Activated naive CD4-positive, alpha-beta T cell treated with Interleukin-2 at 50 U/mL for 16 hours (primary cell): ENCODE measurements at regions not wholly inside any gene's neighbourhood (a gene's known extent, or its start where the extent isn't known, plus 50 kb on each side); places are given as distances from the start of the nearest gene placed in this dataset.

Experiments
- DNase-seq: peaks from one replicate; pipeline ENCODE4 v3.0.0-alpha.2; 2020

DNA sequence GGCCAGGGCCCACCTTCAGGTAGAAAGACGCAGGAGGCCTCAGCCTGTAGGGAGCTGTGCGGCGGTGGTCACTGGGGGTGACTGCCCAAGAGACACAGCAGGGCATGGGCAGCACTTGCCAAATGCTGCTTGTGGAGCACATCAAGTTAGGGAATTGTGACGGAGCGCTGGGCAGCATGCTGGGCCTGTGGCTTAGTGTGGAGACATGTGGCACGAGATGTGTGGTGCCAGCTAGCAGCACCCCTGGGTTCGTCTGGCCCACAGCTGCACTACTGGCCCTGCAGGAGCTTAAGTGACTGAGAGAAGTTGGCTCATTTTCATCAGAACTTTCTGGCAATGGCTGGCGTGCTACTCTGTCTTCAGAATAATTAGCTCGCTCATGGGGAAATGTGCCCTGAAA is 213.1 kb upstream of the SYNDIG1 start:
- no peak for DNase-seq

DNA sequence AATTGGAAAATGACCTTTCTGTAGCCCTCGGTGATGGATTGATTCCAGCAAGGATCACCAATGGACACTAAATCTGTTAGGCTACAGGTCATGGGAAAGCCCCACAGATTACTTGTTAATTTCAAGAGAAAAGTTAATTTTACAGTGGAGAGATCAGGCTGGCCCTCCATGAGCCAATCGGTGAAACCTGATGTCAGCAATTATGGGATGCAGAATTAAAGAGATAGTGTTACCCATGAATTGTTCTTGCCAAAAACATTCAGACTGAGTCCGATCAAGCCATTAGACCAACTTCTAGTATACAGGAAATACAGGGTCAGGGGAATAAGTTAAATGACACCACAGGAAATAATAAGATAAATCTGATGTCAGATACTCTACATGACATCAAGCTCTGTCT is 214.9 kb upstream of the SYNDIG1 start:
- no peak for DNase-seq

DNA sequence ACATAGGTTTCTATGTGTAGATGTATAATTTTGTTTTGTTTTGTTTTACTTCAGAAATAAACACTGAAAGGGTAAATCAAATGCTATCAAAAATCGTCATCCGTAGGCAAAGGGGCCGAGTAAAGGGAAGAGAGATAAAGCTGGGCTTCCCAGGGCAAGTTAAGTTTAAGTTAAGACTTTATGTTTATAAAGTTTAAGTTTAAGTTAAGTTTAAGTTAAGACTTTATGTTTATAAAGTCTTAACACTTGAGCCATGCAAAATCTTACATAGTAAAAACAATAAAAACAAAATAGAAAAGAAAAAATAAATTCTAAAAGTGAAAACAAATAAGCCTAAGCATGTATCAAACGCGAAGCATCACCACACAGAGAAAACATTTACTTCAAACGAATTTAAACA is 216.1 kb upstream of the SYNDIG1 start:
- no peak for DNase-seq

DNA sequence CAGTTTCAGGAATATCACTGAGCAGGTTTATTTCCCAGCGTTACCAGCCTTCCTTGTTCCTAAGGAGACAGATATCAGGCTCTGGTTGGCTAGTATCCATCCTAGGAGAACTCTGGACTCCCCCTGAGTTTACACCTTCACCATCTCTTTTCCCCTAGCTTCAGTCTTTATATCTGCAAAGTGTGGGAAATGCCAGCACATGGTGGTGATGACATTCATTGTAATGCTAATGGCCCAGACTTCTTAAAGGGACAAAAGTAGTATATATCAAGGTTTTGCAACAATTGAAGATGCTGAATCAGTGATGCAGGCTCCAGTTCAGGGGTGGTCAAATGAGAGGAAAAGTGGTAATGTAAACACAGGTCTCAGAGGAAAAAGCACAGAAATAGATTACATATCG is 224.3 kb upstream of the SYNDIG1 start:
- DNase-seq, result no peak

DNA sequence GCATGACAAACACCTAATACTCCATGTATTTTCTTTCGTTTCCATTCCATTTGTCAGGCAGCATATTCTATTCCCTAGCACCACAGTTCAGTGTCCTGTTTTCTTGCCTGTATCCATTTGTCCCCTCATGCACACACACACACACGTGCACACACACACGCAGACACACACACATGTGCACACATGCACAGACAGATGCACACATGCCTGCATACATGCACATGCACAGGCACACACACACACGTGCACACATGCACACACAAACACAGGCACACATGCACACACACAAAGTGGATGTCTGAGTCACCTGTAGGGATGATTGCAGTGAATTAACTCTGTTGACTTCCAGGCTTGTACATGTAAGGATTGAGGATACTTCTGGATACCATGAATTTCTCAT is 226.7 kb upstream of the SYNDIG1 start:
- DNase-seq, result no peak

DNA sequence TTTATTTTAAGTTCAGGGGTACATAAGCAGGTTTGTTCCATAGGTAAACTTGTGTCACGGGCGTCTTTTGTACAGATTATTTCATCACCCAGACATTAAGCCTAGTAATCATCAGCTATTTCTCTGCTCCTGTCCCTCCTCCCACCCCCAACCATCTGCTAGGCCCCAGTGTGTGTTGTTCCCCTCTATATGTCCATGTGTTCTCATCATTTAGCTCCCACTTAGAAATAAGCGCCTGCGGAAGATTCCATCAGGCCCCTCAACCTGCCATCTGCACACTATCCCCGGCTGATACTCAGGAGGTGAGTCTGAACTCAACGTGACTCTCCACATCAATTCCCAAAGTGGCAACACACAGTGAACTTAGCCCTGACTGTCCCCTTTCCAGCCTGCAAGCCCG is 228.0 kb upstream of the SYNDIG1 start:
- DNase-seq, result no peak

DNA sequence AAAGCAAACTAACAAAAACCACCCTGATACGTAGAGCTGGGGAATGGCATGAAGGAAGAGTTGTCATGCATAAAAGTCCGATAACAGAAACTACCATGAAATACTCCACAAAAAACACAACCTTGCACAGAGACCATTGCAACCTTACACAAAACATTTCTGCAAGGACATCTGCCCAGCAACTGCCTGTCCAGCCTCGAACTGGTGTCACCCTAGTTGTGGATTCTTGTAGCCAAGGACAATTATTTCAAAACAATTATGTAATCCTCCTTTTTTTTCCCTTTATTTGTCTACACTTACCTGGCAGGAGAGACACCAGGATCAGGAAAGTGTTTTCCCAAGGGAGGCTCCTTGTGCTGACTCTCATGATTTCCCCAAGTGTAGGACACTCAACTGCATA is 232.5 kb upstream of the SYNDIG1 start:
- DNase-seq, result no peak

DNA sequence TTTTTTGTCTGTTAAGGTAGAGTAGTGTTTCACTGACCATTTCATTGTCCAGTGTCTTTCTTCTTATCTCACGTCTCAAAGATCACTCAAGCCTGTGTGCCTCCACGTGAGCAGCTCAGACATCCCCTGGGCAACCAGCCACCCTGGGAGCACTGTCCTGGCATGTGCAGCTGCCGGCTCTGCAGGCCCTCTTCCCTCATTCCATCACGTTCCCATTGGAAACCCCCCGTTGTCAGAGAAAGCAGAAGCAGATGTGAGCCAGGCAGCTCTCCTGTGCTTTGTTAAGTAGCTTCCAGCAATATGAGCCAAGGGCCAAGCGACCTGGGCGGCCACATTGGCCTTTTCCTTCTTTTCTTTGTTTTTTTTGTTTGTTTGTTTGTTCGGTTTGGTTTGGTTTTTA is 233.2 kb upstream of the SYNDIG1 start:
- no peak for DNase-seq

DNA sequence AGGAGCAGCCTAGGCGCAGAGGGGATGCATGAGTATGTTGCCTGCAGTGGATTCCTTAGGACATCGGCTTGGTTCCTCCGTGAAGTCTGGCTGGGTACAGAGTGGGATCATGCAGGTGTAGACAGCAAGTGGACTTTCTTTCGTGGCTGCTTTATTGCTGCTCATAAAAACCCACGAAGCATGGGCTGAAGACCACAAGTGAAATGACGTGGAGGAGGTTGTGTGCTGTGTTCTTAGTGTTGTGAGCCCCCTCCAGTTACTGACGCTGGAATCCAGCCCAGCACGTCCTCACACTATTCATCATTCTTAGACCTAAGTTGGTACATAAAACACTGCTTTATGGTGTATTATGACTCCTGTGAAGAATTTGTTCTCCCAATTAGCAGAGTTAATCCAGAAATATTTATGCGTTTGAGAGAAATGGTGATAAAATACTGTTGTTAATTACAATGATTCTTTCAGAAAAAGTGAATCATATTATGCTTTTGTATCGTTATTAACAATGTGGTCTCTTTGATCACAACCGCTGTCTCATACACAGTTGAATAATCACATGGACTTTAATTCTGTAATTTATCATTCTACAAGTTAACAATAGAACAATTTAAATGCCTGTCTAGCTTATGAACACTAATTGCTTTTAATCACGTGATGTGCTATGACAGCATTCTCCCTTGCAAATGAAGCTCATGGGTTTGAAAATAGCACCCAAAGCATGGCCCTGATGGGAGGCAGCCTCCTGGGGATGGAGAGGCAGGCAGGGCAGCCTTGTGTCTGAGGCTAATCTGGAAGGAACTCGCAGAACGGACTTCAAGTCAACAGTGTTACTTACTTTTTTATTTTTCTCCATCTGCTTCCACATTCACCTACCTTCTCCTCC is 233.9 kb upstream of the SYNDIG1 start:
- no peak for DNase-seq

DNA sequence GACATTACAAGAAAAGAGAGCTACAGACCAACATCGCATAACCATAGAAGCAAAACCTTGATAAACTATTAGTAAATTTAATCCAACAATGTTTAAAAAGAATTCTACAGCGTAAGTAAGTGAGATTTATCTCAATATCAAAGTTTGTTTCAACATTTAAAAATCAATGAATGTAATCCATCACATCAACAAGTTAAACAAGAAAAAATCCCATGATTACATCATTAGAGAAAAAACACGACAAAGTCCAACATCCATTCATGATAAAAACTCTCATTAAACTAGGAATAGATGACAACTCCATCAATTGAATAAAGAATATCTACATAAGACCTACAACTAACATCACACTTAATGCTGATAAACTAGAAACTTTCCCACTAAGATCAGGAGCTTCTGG is 239.0 kb upstream of the GGTLC1 start:
- no peak for DNase-seq

DNA sequence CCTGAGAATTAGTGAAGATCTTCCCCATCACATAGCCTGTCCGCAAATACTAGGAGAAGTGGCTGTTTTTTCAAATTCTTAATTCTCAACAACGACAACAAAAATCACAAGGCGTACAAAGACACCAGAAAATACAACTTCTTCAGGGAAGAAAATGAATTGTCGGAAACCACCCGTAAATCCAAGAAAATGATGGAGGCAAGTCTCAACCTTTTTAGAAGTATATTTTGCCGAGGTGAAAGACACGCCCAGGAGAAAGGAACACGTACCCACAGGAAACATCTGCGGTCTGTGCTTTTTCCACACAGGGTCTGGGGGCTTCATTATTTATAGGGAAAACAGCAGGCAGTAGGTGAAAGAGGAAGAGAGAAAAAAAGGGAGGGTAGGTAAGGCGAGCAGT is 223.9 kb upstream of the GGTLC1 start:
- DNase-seq, result no peak

DNA sequence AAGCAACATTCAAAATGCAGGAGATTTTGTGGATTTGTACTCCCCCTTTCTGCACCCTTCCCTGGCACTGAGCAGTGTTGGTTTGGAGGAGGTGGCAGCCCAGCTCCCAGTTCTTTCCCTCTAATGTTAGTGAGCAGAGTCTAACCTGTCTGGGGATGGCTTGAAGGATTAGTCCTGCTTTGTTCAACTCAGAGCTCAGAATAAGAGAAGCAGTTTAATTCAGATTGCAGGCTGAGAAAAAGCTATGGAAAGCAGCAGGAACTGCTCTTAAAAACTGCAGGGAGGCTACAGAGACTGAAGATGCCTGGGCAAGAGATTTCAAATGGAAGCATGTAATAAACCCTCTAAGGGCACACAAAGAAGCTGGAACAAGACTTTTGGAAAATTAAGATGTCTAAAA is 223.4 kb upstream of the GGTLC1 start:
- DNase-seq, result no peak

DNA sequence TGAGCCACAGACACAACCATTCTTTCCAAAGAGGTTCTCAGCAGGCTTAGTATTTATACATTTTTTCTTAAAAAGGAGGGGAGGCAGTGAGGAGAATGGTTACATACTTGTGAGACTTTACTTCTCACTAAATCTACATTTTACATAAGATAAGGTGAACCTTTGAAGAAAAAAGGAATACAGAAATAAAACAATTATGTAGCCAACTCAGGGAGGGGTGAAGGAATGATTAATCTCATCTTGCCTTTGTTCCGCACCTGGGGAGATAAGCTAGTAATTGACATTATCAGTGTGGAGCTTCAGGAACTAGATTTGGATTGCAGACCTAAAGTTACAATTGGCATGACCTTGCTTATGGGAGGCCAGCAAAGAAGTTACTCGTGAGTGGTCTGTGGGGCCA is 221.8 kb upstream of the GGTLC1 start:
- no peak for DNase-seq

DNA sequence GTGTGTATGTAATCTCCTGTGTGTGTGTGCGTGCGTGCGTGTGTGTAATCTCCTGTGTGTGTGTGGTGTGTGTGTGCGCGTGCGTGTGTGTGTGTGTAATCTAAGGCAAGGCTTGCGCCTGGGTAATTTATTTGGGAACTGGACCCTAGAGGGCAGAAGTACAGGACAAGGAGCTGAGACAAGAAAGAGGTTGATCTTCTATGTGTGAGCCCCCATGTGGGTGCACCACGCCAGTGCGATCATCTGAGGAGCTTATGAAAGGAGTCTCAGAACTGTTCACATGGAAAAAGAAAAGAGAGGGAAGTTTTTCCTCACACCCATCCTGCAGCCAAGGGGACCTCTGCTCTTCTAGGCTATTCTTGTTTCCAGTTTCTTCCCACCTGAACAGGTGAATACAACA is 220.1 kb upstream of the GGTLC1 start:
- DNase-seq, result no peak

DNA sequence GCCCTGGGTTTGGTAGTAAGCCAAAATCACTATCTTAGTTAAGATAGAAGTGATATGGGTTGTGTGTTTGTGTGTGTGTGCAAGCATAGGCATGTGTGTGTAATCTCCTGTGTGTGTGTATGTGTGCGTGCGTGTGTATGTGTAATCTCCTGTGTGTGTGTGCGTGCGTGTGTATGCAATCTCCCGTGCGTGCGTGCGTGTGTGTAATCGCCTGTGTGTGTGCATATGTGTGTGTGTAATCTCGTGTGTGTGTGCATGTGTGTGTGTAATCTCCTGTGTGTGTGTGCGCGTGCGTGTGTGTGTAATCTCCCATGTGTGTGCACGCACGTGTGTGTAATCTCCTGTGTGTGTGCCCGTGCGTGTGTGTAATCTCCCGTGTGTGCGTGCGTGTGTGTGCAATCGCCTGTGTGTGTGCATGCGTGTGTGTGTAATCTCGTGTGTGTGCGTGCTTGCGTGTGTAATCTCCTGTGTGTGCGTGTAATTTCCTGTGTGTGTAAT is 219.3 kb upstream of the GGTLC1 start:
- DNase-seq, result no peak

DNA sequence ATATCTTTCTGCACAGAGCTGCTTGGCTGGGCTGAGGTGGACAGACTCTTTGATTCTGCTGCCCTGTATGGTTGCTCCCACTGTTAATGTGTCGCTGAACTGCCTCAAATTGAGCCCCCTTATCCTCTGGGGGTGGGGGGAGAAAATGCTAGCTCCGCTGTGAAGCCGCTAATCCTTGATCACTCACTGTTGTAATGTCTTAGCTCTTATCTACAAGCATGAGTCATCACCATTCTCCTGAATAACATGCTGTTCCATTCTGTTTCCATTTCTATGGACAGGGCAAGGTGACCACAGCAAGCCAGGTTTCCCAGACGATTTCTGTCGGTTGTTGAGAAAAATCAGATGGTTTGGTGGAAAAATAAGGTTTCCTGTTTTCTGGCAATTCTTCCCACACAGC is 218.4 kb upstream of the GGTLC1 start:
- DNase-seq, result no peak

DNA sequence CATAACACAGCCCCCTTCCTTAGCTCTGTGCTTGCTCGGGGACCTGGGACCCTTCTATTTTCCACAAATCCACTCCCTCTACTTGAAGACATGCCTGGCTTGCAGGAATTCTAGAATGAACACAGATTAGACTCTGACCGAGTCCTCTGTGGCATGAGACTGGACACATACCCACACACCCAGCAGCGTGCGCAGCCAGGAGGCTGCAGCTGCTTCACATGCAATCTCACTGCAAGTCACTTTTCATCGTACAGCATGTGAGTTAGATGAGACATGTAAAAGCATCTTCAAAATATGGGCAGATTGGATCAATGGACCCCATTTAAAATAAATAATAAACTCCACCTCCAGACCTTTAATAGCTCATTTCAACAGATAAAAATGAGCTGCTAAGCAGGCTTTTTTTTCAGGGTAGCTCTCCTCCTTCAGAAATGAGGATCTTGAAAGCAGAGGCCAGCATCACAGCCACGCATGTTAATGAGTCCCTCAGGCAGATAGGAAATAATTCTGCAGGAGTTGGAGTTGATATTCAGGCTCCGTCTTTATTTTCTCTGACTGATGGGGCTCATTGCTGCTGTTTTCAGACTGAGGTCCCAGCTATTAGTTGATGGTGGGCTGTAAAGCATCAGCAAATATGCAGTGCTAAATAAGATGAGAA is 215.1 kb upstream of the GGTLC1 start:
- DNase-seq, result no peak

DNA sequence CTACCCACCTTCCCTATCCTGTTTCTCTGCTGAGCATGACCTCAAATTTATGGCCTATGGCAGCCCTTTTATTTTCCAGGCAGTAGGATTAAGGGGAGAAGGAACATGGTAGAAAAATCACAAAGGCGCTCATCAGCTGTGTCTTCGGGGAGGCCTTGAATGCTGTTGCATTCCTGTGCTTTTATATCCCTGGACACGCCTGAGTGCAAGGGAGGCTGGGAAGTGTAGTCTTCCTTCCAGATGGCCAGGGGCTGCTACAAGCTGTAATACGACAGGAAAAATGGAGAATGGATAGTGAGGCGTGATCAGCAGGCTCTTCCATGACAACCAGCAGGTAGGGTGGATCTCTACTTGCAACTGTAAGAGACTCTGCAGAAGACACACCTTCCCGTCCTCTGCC is 210.9 kb upstream of the GGTLC1 start:
- no peak for DNase-seq

DNA sequence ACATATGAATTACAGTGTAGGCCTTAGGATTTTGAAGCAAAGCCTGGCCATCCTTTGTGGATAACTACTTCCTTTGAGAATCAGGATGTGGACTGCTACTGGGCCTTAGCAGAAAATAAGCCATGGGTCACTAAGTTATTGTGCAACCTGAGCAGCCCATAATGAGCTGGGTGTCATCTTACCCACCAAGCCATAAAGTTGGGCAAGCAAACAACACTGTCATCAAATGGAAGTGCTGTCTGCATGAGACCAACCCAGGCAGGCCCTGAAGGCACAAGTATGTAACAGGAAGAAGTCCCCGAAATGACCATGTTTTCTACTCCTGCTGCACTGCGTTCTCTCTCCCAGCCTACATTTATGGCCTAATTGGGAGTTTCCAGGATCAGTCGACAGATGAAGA is 205.6 kb upstream of the GGTLC1 start:
- no peak for DNase-seq

DNA sequence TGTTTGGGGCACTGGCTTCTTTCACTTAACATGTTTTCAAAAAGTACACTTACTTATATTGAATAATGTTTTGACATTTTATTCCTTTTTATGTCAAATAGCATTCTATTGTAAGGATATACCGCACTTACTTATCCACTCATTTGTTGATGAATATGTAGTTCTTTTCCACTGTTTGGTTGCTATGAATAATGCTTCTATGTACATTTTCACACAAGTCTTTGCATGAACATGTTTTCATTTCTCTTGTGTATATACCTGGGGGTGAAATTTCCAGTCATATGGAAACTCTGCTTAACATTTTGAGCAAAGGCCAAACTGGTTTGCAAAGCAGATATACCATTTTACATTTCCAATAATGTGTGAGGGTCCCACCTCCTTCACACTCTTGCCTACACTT is 202.3 kb upstream of the GGTLC1 start:
- no peak for DNase-seq

DNA sequence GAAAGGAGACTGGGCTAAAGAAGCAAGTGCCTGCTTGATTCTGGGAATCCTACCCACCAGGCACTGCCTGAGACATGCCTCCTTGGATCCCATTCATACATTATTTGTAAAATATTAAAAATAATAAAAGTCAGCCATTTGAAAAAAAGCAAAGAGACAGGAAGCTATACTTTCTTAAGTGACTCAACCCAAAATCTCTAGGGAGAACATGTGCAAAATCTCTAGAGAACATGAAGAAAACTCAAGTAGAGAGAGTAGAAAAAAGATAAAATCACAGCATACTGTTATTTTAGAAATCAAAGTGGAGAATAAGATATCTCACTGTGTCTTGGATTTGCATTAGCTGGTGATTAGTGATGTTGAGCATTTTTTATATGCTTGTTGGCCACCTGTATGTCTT is 197.2 kb upstream of the GGTLC1 start:
- no peak for DNase-seq

DNA sequence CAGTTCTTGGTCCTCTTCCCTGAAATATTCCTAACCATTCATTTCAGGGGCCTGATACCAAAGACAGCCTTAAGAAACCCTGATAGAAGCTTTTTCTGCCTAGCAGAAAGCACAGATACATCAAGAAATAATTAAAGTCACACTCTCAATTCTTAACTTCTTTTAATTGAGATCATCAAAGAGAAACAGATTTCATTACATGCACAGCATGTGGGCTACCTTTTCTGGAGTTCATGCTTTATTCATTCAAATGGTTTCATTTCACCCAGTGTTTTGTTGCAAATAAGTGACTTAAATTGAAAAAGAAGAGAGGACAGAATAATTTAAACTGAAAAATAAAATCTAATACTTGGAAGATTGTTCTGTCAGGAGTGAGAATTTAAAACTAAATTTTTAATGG is 192.6 kb upstream of the GGTLC1 start:
- no peak for DNase-seq

DNA sequence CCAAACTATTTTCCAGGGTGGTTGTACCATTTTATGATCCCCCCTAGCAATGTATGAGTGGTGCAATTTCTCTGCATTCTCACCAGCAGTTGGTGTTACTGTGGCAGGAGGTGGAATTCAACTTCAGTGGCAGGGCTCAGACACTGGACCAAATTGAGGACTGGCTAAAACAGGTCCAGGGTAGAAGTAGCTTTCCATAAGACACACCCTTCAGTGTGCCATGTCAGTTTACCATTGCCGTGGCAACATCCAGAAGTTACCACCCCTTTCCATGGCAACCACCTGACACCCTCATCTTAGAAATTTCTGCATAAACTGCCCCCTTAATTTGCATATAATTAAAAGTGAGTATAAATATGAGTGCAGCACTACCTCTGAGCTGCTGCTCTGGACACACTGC is 180.7 kb upstream of the GGTLC1 start:
- no peak for DNase-seq

DNA sequence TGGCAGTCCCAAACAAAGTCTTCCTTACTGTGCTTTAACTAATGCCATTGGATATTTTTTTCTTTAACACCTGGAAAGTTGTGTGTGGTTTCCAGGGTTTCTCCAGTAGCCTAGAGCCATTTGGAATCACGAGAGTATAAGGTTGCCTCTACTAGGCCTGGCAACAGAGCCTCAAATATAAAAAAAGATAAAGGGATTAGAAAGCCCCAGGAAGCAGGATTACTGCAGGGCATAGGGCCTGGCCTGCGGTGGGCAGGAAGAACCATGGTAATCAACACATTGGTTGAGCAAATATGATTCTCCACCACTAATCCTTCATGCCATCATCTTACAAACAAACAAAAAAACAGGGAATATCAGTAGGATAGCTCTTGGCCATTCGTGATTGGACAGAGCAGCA is 177.8 kb upstream of the GGTLC1 start:
- DNase-seq, result no peak

DNA sequence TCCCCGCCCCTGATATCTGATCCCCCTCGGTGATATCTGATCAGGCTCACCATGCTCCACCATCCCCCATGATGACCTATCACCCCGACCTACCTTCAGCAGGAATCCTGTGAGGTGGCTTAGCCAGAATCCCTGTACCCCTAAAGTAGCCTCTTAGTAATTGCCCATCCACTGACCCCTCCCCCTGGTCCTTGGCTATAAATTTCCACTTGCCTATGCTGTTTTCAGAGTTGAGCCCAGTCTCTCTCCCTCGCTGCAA is 177.5 kb upstream of the GGTLC1 start:
- no peak for DNase-seq
